ENCODE measurements at regions not wholly inside any gene's neighbourhood (a gene's known extent, or its start where the extent isn't known, plus 50 kb on each side); places are given as distances from the start of the nearest gene placed in this dataset.

DNA sequence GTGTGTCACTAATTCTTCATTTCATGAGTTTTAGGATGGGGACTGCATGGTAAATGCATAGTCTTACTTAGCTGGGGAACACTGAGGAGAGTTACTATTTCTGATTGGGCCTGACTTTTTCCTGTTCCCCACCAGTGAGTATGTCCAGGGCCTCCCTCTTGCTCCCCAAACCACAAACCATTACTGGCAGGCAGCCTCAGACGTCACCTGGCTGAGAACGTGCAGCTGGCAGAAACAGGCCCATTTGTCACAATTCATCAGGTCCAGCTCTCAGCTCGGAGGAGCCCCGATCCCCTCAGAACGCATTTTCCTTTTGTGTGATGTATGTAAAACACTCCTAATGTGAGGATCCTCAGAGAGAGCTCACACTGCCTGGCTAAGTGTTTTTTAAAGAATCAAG is 71.7 kb upstream of the SIX3 start:
- Histone ChIP-seq H3K9me3 (ENCODE audit: control insufficient read depth, insufficient read depth, low read length) (no peaks in the 10 kb centered on the region), H3K27ac (ENCODE audit: low read depth, low read length) (no peak overlapping the region), H3K4me3 (ENCODE audit: low read depth, low read length) (no peak overlapping the region), H3K27me3 (ENCODE audit: control insufficient read depth, insufficient read depth, low read length) (peaks cover 3% of the 10 kb centered on the region)
- DNase-seq (ENCODE audit: low read depth, low spot score), result no peak
- POLR2A ChIA-PET, result no interaction called here
- TF ChIP-seq, protein P1, sequence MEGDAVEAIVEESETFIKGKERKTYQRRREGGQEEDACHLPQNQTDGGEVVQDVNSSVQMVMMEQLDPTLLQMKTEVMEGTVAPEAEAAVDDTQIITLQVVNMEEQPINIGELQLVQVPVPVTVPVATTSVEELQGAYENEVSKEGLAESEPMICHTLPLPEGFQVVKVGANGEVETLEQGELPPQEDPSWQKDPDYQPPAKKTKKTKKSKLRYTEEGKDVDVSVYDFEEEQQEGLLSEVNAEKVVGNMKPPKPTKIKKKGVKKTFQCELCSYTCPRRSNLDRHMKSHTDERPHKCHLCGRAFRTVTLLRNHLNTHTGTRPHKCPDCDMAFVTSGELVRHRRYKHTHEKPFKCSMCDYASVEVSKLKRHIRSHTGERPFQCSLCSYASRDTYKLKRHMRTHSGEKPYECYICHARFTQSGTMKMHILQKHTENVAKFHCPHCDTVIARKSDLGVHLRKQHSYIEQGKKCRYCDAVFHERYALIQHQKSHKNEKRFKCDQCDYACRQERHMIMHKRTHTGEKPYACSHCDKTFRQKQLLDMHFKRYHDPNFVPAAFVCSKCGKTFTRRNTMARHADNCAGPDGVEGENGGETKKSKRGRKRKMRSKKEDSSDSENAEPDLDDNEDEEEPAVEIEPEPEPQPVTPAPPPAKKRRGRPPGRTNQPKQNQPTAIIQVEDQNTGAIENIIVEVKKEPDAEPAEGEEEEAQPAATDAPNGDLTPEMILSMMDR (IDR thresholded peaks at IDR 0.05; ENCODE audit: low read depth, low read length), result no peak
- CTCF ChIA-PET, result no interaction called here

DNA sequence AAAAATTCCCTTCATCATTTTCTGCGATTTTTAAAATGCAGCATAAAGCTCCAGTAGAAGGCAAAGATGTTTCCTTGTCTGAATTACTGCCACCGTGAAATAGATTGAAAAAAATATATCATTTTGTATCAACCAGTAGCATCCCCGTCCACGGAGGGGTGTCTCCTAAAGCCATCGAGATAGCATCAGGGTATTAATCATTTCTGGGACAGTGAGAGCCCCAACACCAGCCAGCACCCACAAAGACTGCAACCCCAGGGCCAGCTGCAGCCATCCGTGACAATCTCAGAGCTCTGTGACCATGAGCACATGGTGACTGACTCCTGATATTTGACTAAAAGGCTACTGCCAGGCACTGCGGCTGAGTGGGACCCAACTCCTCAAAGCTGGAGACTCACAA is 64.1 kb upstream of the SIX3 start:
- Histone ChIP-seq H3K27me3 (ENCODE audit: control insufficient read depth, insufficient read depth, low read length) (peaks cover 2% of the 10 kb centered on the region), H3K4me3 (ENCODE audit: low read depth, low read length) (no peak overlapping the region)

DNA sequence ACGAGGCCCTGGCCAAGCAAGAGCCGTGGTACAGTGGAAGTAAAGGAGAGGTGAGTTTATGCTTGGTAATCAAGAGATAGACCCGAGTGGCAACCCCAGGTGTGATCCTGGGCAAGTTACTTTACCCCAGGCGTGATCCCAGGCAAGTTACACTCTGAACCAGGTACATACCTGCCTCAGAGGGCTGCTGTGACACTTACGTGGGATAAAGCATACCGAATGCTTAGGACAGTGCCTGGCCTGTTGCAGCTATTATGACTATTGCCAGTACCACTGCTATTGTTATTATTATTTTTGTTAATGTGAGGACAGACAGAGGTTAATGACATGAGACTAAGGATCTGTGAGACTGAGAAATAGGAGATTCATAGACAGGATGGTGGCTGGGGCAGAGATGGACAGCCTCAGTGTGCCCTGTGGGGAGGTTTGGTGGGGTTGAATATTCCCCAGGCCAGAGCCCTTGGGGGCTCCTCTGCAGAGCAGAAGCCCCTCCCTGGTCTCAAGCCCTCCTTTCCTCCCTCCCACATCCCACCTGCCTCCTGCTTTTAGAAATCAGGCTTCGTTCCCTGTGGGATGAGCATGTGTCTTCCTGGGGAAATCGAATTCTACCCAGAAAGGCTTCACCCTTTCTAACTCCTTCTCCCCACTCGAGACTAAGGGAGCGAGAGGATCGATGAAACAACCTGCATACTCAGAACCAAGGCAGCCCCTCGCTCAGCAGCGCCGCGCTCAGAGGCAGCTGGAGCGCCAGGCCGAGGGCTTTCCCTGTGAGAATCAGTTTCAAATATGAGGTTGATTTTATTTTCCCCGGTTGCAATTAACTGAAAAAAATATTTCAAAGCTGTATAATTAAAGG is 62.0 kb upstream of the SIX3 start:
- DNase-seq (ENCODE audit: low read depth, low spot score), result no peak
- H3K27me3 ChIP-seq (ENCODE audit: control insufficient read depth, insufficient read depth, low read length), result peaks cover 2% of the 10 kb centered on the region
- CTCF ChIA-PET, result no interaction called here
- TF ChIP-seq, protein P1 (IDR thresholded peaks at IDR 0.05; ENCODE audit: low read depth, low read length), result no peak
- no peaks in the 10 kb centered on the region; the same call in 1 of the 2 replicates for H3K9me3 ChIP-seq (ENCODE audit: control insufficient read depth, insufficient read depth, low read length)
- H3K27ac ChIP-seq (ENCODE audit: low read depth, low read length), result no peak overlapping the region
- no peak overlapping the region for H3K4me3 ChIP-seq (ENCODE audit: low read depth, low read length)
- POLR2A ChIA-PET, result interaction anchor here (0.5 kb wide), 1 partner anchor 879 kb away, joined by 3 read pairs; no protein-coding TSS in a partner anchor

More for the DNA sequence above, 64.1 kb upstream of the SIX3 start:
- DNase-seq (ENCODE audit: low read depth, low spot score), result no peak
- Histone ChIP-seq H3K27ac (ENCODE audit: low read depth, low read length) (no peak overlapping the region), H3K9me3 (ENCODE audit: control insufficient read depth, insufficient read depth, low read length) (no peaks in the 10 kb centered on the region; the same call in 1 of the 2 replicates)
- TF ChIP-seq, protein P1 (IDR thresholded peaks at IDR 0.05; ENCODE audit: low read depth, low read length), result no peak
- POLR2A ChIA-PET, result no interaction called here
- CTCF ChIA-PET, result no interaction called here

DNA sequence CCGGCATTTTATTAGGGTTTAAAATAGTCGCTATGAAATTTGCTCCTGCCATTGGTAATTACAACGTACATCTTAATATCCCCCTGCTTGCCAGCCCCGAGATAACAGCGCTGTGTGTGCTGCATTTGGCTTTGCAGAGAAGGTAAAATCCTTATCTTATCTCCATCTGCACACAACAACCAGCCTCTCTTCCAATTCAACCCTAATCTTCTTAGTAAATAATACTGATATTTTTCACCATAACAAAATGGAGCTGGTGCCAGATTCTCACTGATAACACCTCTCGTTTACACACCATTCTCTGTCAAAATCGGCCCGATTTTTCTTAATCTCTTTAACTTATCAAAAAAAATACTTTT is 61.4 kb upstream of the SIX3 start:
- H3K27ac ChIP-seq (ENCODE audit: low read depth, low read length), result no peak overlapping the region
- H3K4me3 ChIP-seq (ENCODE audit: low read depth, low read length), result no peak overlapping the region
- ChIA-PET POLR2A (no interaction called here), CTCF (no interaction called here)
- no peak for DNase-seq (ENCODE audit: low read depth, low spot score)
- H3K9me3 ChIP-seq (ENCODE audit: control insufficient read depth, insufficient read depth, low read length), result no peaks in the 10 kb centered on the region; the same call in 1 of the 2 replicates
- peaks cover 2% of the 10 kb centered on the region for H3K27me3 ChIP-seq (ENCODE audit: control insufficient read depth, insufficient read depth, low read length)
- TF ChIP-seq, protein P1 (IDR thresholded peaks at IDR 0.05; ENCODE audit: low read depth, low read length), result no peak

DNA sequence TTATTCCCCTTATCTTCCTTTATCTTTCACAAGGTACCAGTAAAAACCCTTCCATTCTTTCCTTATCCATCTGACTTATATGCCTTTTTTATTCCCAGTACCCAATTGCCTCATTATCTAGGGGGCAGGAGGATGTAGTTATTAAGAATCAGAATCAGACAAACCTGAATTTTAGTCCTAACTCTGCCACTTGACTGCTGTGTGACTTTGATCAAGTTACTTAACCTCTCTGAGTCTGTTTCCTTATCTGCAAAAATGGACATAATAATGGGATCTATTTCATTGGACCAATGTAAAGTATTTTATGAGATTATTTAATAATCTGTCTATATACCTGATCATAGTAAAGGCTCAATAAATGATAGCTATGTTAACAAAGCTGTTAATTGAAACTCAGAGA is 59.6 kb upstream of the SIX3 start:
- TF ChIP-seq, protein P1 (IDR thresholded peaks at IDR 0.05; ENCODE audit: low read depth, low read length), result no peak
- H3K9me3 ChIP-seq (ENCODE audit: control insufficient read depth, insufficient read depth, low read length), result no peaks in the 10 kb centered on the region; the same call in 1 of the 2 replicates
- peaks cover 5% of the 10 kb centered on the region for H3K27me3 ChIP-seq (ENCODE audit: control insufficient read depth, insufficient read depth, low read length)
- ChIA-PET CTCF (no interaction called here), POLR2A (no interaction called here)
- H3K4me3 ChIP-seq (ENCODE audit: low read depth, low read length), result no peak overlapping the region
- H3K27ac ChIP-seq (ENCODE audit: low read depth, low read length), result no peak overlapping the region
- no peak for DNase-seq (ENCODE audit: low read depth, low spot score)
